Activated T-helper 1 cell treated with anti-CD3 and anti-CD28 coated beads, Interleukin-12 subunit alpha, Interleukin-12 subunit beta, Interleukin-2, Interleukin-4 antibody, amounts not matched to agents 30 ng/mL and 10 ng/mL and 1 ng/mL, durations not matched to agents 14 hours and 24 hours and 36 hours (primary cell): ENCODE measurements at regions not wholly inside any gene's neighbourhood (a gene's known extent, or its start where the extent isn't known, plus 50 kb on each side); places are given as distances from the start of the nearest gene placed in this dataset.
"Not testable (repeated sequence)": the region's sequence is repeated elsewhere in the genome, so short reads cannot be mapped to it uniquely, and the experiment has no call there.

ENCODE experiments used
- DNase-seq: peaks from one replicate; pipeline ENCODE4 v3.0.0; 2021; ENCODE audit warnings: low spot score
- H3K27ac Mint-ChIP-seq: one replicate; pipeline ENCODE4 v1.8.0; 2021; ENCODE audit warnings: mild to moderate bottlenecking, mixed read lengths
- H3K27me3 Mint-ChIP-seq: one replicate; pipeline ENCODE4 v1.8.0; 2022; ENCODE audit warnings: mild to moderate bottlenecking, moderate library complexity, mixed read lengths; ENCODE audit not compliant: insufficient read depth
- H3K36me3 Mint-ChIP-seq: one replicate; pipeline ENCODE4 v1.8.0; 2021; ENCODE audit warnings: low read depth, mixed read lengths
- H3K4me1 Mint-ChIP-seq: one replicate; pipeline ENCODE4 v1.8.0; 2021; ENCODE audit warnings: low read depth, mixed read lengths
- H3K4me3 Mint-ChIP-seq: one replicate; pipeline ENCODE4 v1.8.0; 2021; ENCODE audit warnings: mild to moderate bottlenecking, moderate library complexity, mixed read lengths
- H3K9me3 Mint-ChIP-seq: one replicate; pipeline ENCODE4 v1.8.0; 2021; ENCODE audit warnings: mixed read lengths
- intact Hi-C: fragments of 100-400 bp; cut with micrococcal nuclease; formaldehyde crosslinking; loops from one replicate; pipeline ENCODE4 v1.15.1; 2024

DNA sequence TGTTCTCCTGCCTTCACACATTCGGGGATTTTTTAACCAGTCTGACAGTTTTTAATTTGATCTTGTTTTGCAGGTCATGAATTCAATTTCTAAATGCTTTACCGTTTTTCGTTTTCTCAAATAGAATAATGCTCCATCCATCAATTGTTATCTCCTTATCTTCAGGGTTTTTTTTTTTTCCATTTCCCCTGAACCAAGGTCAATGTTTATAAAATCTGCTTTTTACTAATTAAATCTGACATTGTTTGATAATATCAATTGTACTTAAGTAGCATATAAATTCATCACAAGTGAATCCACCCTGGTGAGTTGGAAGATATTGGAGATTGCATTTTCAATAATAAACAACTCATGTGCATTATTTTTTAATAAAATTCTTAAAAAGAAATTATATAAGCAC is 2004.6 kb upstream of the WWC1 start:
- Mint-ChIP-seq H3K4me1 (no peaks in the 10 kb centered on the region), H3K36me3 (no peaks in the 10 kb centered on the region), H3K27ac (no peak overlapping the region), H3K27me3 (no peaks in the 10 kb centered on the region), H3K4me3 (no peak overlapping the region), H3K9me3 (peaks cover 6% of the 10 kb centered on the region)
- intact Hi-C loops: no loop called here
- no peak for DNase-seq

DNA sequence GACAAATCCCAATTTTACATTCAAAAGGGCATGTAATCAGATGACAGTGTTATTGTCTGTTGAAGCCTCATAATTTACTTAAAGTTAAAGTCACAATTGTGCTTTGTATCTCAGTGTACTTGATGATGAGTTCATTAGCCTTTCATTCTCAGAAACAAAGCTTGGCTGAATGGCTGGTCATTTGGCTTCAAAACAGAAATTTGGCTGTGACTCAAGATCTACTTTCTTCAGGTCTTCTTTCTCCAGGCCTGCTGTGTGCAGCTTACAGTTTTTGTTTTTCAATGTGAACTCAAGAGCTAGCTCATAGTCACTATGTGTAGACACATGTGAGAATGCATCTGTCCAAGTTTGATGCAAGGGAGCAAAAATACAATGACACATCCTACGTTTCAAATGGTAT is 2003.6 kb upstream of the WWC1 start:
- intact Hi-C loops: no loop called here
- no peak overlapping the region for H3K4me3 Mint-ChIP-seq
- no peaks in the 10 kb centered on the region for H3K36me3 Mint-ChIP-seq
- no peaks in the 10 kb centered on the region for H3K4me1 Mint-ChIP-seq
- no peaks in the 10 kb centered on the region for H3K27me3 Mint-ChIP-seq
- peaks cover 4% of the 10 kb centered on the region for H3K9me3 Mint-ChIP-seq
- no peak overlapping the region for H3K27ac Mint-ChIP-seq
- DNase-seq: no peak

DNA sequence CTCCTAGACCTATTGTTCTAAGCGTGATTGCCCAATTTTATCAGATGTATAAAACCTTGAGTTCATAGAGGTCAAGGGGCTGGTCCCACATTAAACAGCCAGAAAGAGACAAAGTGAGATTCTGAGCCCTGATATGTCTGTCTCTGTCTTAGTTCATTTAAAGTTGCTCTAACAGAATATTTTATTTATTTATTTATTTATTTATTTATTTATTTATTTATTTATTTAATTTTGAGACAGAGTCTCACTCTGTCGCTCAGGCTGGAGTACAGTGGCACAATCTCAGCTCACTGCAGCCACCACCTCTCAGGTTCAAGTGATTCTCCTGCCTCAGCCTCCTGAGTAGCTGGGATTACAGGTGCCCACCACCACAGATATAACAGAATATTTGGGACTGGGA is 1999.6 kb upstream of the WWC1 start:
- H3K4me3 Mint-ChIP-seq, DNase-seq, H3K9me3 Mint-ChIP-seq, H3K27me3 Mint-ChIP-seq, H3K36me3 Mint-ChIP-seq, intact Hi-C loops, H3K27ac Mint-ChIP-seq, H3K4me1 Mint-ChIP-seq: not testable (repeated sequence)

DNA sequence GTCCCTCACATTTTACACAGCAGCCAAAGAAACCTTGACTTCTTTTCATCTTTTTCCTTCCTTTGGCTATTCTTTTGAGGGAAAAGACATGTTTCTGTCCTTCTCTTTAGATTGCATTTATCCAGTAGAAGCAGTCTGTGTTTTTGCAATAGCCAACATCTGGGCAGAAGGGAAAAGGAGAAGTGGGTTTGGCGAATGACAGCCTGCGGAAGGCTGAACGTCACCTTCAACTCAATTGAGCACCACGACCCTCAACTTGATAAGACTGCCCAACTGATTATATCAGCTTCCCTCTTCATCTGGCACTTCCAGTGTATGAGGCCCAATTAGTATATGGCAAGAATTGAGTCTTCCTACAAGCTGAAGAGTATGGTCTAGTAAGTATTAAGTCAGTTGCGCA is 1997.6 kb upstream of the WWC1 start:
- H3K27ac Mint-ChIP-seq: no peak overlapping the region
- H3K9me3 Mint-ChIP-seq: peaks cover 4% of the 10 kb centered on the region
- no peak overlapping the region for H3K4me3 Mint-ChIP-seq
- intact Hi-C loops: no loop called here
- H3K4me1 Mint-ChIP-seq: no peaks in the 10 kb centered on the region
- no peak for DNase-seq
- H3K27me3 Mint-ChIP-seq: no peaks in the 10 kb centered on the region
- H3K36me3 Mint-ChIP-seq: no peaks in the 10 kb centered on the region

DNA sequence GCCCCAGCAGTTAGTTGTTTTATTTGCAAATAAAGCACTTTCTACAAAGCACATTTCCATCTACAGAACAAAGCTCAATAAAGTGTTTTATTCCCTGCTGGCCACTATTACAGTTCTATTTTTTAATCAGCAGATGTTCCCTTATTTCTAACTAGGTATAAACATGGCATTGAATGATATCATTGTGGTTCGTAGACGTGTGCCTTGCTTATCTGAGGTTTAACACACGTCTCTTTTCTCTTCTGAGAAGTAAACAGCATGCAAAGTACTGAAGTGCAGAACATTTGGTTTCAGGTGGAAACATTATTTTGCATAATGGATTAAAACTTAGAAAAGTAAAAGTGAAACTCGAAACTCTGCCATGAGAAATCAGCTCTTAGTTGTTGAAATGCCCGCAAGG is 1989.3 kb upstream of the WWC1 start:
- no peak overlapping the region for H3K27ac Mint-ChIP-seq
- H3K27me3 Mint-ChIP-seq: no peaks in the 10 kb centered on the region
- H3K4me3 Mint-ChIP-seq: no peak overlapping the region
- intact Hi-C loops: no loop called here
- no peaks in the 10 kb centered on the region for H3K4me1 Mint-ChIP-seq
- peaks cover 4% of the 10 kb centered on the region for H3K9me3 Mint-ChIP-seq
- DNase-seq: no peak
- no peaks in the 10 kb centered on the region for H3K36me3 Mint-ChIP-seq

DNA sequence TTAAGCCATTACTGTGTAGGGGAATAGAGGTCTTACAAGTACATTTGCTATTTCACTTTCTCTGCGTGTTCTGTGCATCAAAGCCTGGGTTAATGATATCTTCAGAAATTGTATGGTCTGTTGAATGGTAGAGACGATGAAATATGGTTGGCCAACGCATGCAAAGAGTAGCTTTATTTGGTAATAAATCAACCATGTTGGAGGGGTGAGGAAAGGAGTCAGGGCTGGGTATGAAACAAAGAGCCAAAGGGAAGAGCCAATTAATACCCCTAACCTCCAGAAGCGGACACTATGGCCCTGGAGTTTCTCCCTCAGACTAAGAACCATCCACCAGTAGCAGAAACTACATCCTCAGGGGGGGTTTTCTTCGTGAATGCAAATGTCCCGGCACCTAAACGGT is 1974.0 kb upstream of the WWC1 start:
- intact Hi-C loops: no loop called here
- H3K36me3 Mint-ChIP-seq: no peaks in the 10 kb centered on the region
- H3K4me1 Mint-ChIP-seq: no peaks in the 10 kb centered on the region
- no peak overlapping the region for H3K27ac Mint-ChIP-seq
- no peaks in the 10 kb centered on the region for H3K27me3 Mint-ChIP-seq
- H3K9me3 Mint-ChIP-seq: peaks cover 4% of the 10 kb centered on the region
- H3K4me3 Mint-ChIP-seq: no peak overlapping the region
- no peak for DNase-seq

DNA sequence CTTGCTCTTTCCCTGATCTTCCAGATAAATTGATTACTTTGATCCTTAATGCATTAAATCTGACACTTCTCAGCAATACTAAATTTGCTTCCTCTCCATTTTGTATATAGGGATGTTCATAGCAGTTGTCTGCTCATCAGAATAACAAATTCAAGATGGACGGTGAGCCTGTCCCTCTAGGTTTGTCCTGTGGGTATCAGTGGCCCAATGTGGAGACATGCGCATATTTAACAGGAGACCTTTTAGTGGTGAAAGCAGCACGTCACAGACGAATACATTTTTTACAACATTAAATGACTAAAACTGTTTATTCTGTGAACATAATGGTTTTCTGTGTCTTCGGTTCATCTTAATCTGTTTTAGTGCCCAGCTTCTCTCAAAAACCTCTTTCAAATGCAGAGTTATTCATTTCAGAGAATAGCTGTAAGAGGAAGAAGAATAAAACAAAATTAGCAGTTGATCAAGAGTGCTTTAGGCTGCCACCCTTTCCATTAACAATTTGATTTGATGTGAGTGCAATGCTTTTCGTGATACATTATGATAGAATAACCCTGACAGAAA is 1970.4 kb upstream of the WWC1 start:
- H3K36me3 Mint-ChIP-seq: no peaks in the 10 kb centered on the region
- H3K4me3 Mint-ChIP-seq: no peak overlapping the region
- no peaks in the 10 kb centered on the region for H3K4me1 Mint-ChIP-seq
- intact Hi-C loops: no loop called here
- no peaks in the 10 kb centered on the region for H3K9me3 Mint-ChIP-seq
- H3K27ac Mint-ChIP-seq: no peak overlapping the region
- DNase-seq: no peak
- H3K27me3 Mint-ChIP-seq: no peaks in the 10 kb centered on the region

DNA sequence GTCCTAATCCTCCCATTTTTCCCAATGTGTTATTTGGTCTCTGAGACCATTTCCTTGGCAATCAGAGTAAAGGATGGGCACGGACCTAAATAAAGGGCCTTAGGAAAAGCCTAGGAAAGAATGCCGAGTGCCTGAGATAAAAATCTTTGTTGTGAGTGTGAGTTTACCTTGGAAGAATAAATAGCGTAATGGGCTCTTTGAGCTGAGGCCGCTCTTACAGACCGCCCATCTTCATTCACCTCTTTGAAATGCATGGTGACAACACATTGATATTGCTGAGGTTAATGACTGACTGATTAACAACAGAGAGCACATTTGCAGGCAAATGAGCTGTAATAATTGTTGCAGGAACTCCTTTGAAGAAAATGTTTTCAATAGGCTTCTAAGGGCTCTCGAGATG is 1967.1 kb upstream of the WWC1 start:
- Mint-ChIP-seq H3K4me3 (no peak overlapping the region), H3K4me1 (no peaks in the 10 kb centered on the region), H3K36me3 (no peaks in the 10 kb centered on the region), H3K9me3 (no peaks in the 10 kb centered on the region), H3K27ac (no peak overlapping the region), H3K27me3 (no peaks in the 10 kb centered on the region)
- intact Hi-C loops: no loop called here
- no peak for DNase-seq

DNA sequence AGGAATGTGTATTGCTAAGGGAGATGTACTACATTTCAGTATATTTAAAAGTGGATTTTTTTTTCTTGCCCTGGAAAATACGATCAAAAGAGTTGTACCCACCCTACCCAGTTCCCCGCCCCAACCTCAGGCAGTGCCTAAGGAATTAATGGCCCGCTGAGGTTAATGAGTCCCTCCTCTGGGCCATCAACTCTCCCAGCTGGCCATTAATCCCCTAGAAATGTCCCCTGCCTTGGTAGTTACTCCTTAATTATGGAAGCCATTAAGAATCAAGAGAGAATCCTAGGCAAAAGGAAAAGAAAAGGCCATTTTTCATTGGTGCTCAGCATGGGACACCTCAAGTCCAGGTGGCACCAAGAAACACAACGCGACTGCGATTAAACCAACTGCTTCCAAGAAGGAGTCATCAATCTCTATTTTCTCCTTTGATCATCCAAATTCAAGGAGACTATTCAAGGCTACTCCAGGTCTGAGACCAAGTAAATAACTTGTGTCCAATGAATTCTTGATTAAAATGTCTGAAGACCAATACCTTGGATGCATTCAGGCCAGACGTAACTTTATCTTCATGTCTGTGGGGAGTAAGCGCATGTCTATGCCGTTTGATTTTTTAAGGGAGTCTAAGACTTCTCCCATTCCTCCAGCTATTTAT is 1962.2 kb upstream of the WWC1 start:
- Mint-ChIP-seq H3K36me3 (no peaks in the 10 kb centered on the region), H3K27me3 (no peaks in the 10 kb centered on the region), H3K4me1 (no peaks in the 10 kb centered on the region), H3K4me3 (no peak overlapping the region), H3K9me3 (peaks cover 8% of the 10 kb centered on the region), H3K27ac (no peak overlapping the region)
- no peak for DNase-seq
- intact Hi-C loops: no loop called here

DNA sequence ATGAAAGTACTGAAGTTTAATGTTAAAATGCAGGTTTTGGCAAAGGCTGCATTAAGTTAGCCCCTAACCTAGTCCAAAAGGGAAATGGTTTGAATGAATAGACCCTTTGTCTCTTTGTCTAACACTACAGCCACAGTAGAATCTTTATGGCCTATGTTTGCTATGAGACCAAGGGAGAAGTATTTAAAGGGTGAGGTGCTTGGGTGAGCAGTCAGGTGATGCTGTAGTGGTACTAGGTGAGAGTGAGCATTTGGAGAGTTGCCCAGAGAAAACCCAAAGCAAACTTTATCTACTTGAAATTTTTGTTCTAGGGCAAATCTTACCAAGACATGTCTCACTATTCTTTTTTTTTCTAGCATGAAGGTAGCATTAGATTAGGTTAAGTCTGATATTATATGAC is 1961.4 kb upstream of the WWC1 start:
- Mint-ChIP-seq H3K4me3 (no peak overlapping the region), H3K27ac (no peak overlapping the region)
- intact Hi-C loops: no loop called here

DNA sequence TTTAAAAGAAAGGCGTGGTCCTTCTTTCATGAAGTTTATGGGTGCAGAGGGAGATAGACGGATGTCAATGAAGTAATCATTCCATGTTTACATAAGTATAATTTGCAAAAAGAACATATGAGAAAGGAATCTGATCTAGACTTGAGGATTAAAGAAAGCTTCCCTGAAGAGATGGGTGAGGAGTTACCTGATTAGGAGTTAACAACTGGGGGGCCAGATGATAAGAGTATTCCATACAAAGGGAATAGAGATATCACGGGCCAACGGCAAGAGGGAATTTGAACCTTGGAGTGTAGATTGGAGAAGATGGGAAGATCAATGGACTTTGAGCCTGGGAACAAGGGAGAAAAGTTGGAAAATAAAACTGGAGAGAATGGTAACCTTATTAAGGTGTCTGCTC is 1959.9 kb upstream of the WWC1 start:
- intact Hi-C loops: no loop called here
- Mint-ChIP-seq H3K9me3 (peaks cover 17% of the 10 kb centered on the region), H3K4me3 (no peak overlapping the region), H3K4me1 (no peaks in the 10 kb centered on the region), H3K27ac (no peak overlapping the region), H3K27me3 (no peaks in the 10 kb centered on the region), H3K36me3 (no peaks in the 10 kb centered on the region)
- DNase-seq: no peak

More for the DNA sequence above, 1961.4 kb upstream of the WWC1 start:
- Mint-ChIP-seq H3K9me3 (peaks cover 8% of the 10 kb centered on the region), H3K4me1 (no peaks in the 10 kb centered on the region), H3K36me3 (no peaks in the 10 kb centered on the region), H3K27me3 (no peaks in the 10 kb centered on the region)
- no peak for DNase-seq

DNA sequence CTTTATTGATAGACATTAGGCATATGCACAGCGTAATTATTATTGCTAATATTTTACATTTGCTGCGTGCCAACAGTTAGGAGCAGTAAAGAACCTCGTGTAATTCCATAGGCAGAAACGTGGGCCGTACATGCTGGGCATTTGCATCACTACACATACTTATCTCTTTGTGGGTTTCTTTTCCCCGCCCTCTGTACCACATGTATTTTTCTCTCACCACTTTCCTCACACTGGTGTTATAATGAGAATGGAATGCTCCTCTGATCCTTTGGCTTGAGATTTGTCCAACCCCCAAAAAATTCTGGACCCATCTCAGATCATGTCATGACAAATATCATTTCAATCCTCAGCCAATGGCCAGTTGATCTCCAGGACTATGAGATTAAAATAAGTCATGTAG is 1952.6 kb upstream of the WWC1 start:
- intact Hi-C loops: no loop called here

DNA sequence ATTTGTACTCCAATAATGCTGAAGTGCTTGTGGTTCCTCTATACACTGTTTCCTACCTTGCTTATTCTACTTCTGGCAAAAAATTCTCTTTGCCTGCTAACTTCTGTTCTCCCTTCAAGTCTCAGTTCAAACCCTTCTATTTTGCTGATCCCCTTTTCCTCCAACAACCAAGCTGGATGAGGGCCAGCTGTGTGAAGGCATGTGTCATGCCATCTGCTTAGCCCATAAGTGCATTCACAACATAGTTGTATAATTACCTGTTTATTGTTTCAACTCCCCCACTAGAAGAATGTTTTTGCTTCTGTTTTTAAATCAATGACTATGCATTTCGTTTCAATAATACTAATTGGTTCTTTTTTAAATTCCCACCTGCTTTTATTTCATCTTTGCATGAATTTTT is 1951.4 kb upstream of the WWC1 start:
- intact Hi-C loops: no loop called here
- H3K9me3 Mint-ChIP-seq: peaks cover 24% of the 10 kb centered on the region
- H3K27ac Mint-ChIP-seq: no peak overlapping the region
- H3K4me1 Mint-ChIP-seq: no peaks in the 10 kb centered on the region
- no peak for DNase-seq
- H3K27me3 Mint-ChIP-seq: no peaks in the 10 kb centered on the region
- H3K4me3 Mint-ChIP-seq: no peak overlapping the region
- no peaks in the 10 kb centered on the region for H3K36me3 Mint-ChIP-seq

More for the DNA sequence above, 1952.6 kb upstream of the WWC1 start:
- Mint-ChIP-seq H3K27me3 (no peaks in the 10 kb centered on the region), H3K9me3 (peaks cover 24% of the 10 kb centered on the region), H3K36me3 (no peaks in the 10 kb centered on the region), H3K4me1 (no peaks in the 10 kb centered on the region), H3K4me3 (no peak overlapping the region), H3K27ac (no peak overlapping the region)
- no peak for DNase-seq

DNA sequence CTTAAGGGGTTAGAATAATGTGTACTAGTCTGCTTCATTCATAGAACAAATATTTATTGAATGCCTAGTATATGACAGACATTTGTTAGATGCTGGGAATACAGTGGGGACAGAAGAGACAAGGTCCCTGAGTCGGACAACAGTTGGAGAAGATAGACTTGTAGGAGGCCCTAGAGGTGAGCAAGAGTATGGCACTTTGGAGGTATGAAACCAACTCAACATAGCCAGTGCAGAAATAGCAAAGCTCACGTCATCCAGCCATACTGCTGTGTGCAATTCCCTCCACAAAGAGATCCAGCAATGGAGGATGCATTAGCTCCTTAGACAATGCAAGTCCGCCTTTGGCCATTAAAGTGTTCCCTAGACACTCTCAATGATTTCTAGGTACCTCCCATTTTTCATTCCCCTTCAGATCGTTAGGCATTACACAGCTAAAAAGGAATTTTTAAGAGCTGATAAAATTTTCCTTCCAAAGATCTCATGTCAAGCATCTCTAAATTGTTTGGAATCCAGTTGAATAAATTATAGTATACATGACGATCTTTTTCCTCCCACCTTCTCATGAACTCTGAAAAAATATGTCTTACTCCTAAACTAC is 1949.6 kb upstream of the WWC1 start:
- no peak overlapping the region for H3K4me3 Mint-ChIP-seq
- H3K36me3 Mint-ChIP-seq: no peaks in the 10 kb centered on the region

More for the DNA sequence above, 1949.6 kb upstream of the WWC1 start:
- Mint-ChIP-seq H3K9me3 (peaks cover 13% of the 10 kb centered on the region), H3K27me3 (no peaks in the 10 kb centered on the region), H3K27ac (no peak overlapping the region), H3K4me1 (no peaks in the 10 kb centered on the region)
- intact Hi-C loops: no loop called here
- DNase-seq: no peak
